AG04450 (cell line): ENCODE measurements at regions not wholly inside any gene's neighbourhood (a gene's known extent, or its start where the extent isn't known, plus 50 kb on each side); places are given as distances from the start of the nearest gene placed in this dataset.

ENCODE experiments used
- CTCF ChIA-PET: fragments of 300-600, 350-600 bp; formaldehyde crosslinking; extraction: SDS; loops from one replicate; lab custom pipeline; 2022; ENCODE audit warnings: antibody characterized with exemption, inconsistent platforms; lab: Charles Lee
- POLR2A ChIA-PET: fragments of 350-600 bp; formaldehyde crosslinking; extraction: SDS; loops from one replicate; lab custom pipeline; 2021; ENCODE audit warnings: antibody characterized with exemption, inconsistent platforms; lab: Yijun Ruan, JAX
- DNase-seq: peaks from one replicate; pipeline ENCODE4 v3.0.0-alpha.2; 2011; ENCODE audit warnings: low read depth, low spot score
- H3K27ac ChIP-seq: one replicate; pipeline ENCODE4 v1.5.1; 2012; ENCODE audit warnings: low read depth, low read length, control low read depth
- H3K27me3 ChIP-seq: one replicate; pipeline ENCODE4 v1.6.0; 2012; ENCODE audit warnings: low read length; ENCODE audit not compliant: control insufficient read depth, insufficient read depth
- H3K4me3 ChIP-seq: 2 replicates; pipeline ENCODE4 v1.5.1; 2011; ENCODE audit warnings: mild to moderate bottlenecking, low read depth, low read length, control low read depth
- H3K9me3 ChIP-seq: 2 replicates; pipeline ENCODE4 v1.5.1; 2012; ENCODE audit warnings: low read length; ENCODE audit not compliant: control insufficient read depth, insufficient read depth
- TF ChIP-seq, protein P1 (sequence below): IDR thresholded peaks from 2 replicates; pipeline ENCODE4 v1.5.1; 2011; ENCODE audit warnings: low read depth, low read length, control low read depth, inconsistent platforms

DNA sequence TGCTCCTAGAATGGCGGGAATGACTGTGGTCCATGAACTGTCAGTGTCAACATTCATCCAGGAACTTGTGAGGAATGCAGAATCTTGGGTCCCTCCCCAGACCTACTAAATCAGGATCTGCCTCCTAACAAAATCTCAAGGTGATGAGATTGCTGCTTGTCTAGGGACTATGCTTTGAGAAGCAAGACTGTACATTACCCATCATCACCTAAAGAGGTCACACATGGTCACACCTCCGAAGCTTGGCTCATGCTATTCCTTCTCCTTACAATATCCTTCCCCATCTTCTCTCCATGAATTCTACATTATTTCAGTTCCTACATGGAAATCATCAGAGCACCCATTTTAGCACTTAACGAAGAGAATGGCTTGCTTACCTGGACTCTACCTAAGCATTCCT lies 102.3 kb upstream of the JARID2 start:
- Histone ChIP-seq H3K27ac (no peak overlapping the region), H3K27me3 (peaks cover 3% of the 10 kb centered on the region), H3K4me3 (no peak overlapping the region), H3K9me3 (no peaks in the 10 kb centered on the region)
- TF ChIP-seq, protein P1, sequence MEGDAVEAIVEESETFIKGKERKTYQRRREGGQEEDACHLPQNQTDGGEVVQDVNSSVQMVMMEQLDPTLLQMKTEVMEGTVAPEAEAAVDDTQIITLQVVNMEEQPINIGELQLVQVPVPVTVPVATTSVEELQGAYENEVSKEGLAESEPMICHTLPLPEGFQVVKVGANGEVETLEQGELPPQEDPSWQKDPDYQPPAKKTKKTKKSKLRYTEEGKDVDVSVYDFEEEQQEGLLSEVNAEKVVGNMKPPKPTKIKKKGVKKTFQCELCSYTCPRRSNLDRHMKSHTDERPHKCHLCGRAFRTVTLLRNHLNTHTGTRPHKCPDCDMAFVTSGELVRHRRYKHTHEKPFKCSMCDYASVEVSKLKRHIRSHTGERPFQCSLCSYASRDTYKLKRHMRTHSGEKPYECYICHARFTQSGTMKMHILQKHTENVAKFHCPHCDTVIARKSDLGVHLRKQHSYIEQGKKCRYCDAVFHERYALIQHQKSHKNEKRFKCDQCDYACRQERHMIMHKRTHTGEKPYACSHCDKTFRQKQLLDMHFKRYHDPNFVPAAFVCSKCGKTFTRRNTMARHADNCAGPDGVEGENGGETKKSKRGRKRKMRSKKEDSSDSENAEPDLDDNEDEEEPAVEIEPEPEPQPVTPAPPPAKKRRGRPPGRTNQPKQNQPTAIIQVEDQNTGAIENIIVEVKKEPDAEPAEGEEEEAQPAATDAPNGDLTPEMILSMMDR = no peak
- ChIA-PET CTCF (no interaction called here), POLR2A (no interaction called here)
- DNase-seq = no peak

GRCh38 chr6:15145821-15146220 lies 100.0 kb upstream of the JARID2 start:
- CTCF ChIA-PET = interaction anchor here (1.4 kb wide), 1 partner anchor 244 kb away, joined by 3 read pairs; no protein-coding TSS in a partner anchor

GRCh38 chr6:15147827-15148226 lies 98.0 kb upstream of the JARID2 start:
- CTCF ChIA-PET = no interaction called here
- POLR2A ChIA-PET = no interaction called here

More at GRCh38 chr6:15145821-15146220, 100.0 kb upstream of the JARID2 start:
- DNase-seq = no peak
- Histone ChIP-seq H3K9me3 (no peaks in the 10 kb centered on the region), H3K4me3 (no peak overlapping the region), H3K27ac (no peak overlapping the region), H3K27me3 (peaks cover 3% of the 10 kb centered on the region)
- POLR2A ChIA-PET = interaction anchor here (0.7 kb wide), 1 partner anchor 38 kb away, joined by 7 read pairs; no protein-coding TSS in a partner anchor
- TF ChIP-seq, protein P1 = no peak

GRCh38 chr6:15148356-15148946 lies 97.4 kb upstream of the JARID2 start:
- H3K27ac ChIP-seq = peak overlapping the region; percentile 68
- H3K27me3 ChIP-seq = peaks cover 3% of the 10 kb centered on the region
- no peaks in the 10 kb centered on the region for H3K9me3 ChIP-seq
- H3K4me3 ChIP-seq = no peak overlapping the region
- CTCF ChIA-PET = no interaction called here
- POLR2A ChIA-PET = no interaction called here
- DNase-seq = peak; percentile 78
- TF ChIP-seq, protein P1 = peak; percentile 28; the same call in 1 of the 2 replicates

More at GRCh38 chr6:15147827-15148226, 98.0 kb upstream of the JARID2 start:
- Histone ChIP-seq H3K27ac (peak overlapping the region; percentile 22), H3K4me3 (no peak overlapping the region), H3K9me3 (no peaks in the 10 kb centered on the region), H3K27me3 (peaks cover 3% of the 10 kb centered on the region)
- TF ChIP-seq, protein P1 = no peak
- DNase-seq = no peak

DNA sequence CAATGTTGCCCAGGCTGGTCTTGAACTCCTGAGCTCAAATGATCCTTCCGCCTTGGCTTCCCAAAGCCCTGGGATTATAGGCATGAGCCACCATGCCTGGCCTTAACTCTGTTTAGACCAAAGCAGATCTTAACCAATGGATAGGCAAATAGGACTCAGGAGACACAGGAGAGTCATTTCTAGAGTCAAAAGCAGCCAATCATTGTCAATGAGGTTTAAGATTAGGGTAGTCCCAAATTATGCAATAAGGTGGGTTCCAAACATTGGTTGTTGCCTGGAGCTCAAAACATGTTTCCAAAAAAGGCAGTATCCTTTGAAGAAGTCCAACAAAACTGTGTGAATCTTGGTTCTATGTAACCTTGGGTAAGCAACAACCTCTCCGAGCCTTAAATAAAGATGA lies 95.7 kb upstream of the JARID2 start:
- no peak overlapping the region for H3K4me3 ChIP-seq
- TF ChIP-seq, protein P1 = no peak
- ChIA-PET CTCF (interaction anchor here (0.6 kb wide), 1 partner anchor 1083 kb away, joined by 3 read pairs; no protein-coding TSS in a partner anchor), POLR2A (no interaction called here)
- H3K9me3 ChIP-seq = no peaks in the 10 kb centered on the region
- no peaks in the 10 kb centered on the region for H3K27me3 ChIP-seq
- no peak overlapping the region for H3K27ac ChIP-seq
- no peak for DNase-seq
